CD8-positive, alpha-beta memory T cell (primary cell): ENCODE measurements at regions not wholly inside any gene's neighbourhood (a gene's known extent, or its start where the extent isn't known, plus 50 kb on each side); places are given as distances from the start of the nearest gene placed in this dataset.

ENCODE experiments used
- CTCF ChIA-PET: fragments of 350-600 bp; sonication (Branson Sonifier 250); formaldehyde crosslinking; loops from one replicate; lab custom pipeline; 2021; ENCODE audit warnings: antibody characterized with exemption; lab: Charles Lee
- POLR2A ChIA-PET: fragments of 350-600 bp; sonication (Branson Sonifier 250); formaldehyde crosslinking; loops from one replicate; lab custom pipeline; 2021; ENCODE audit warnings: antibody characterized with exemption; lab: Charles Lee
- DNase-seq, 5 donors: peaks; one replicate each; pipeline versions ENCODE4 v3.0.0 to v3.0.0-alpha.2; 2020 to 2022; ENCODE audit warnings: mixed read lengths in 1 of 5
- H3K27ac ChIP-seq: one replicate; pipeline ENCODE4 v1.7.0; 2013; ENCODE audit warnings: low read depth, mild to moderate bottlenecking, low read length, moderate library complexity
- H3K27me3 ChIP-seq: 2 replicates; pipeline ENCODE4 v1.7.0; 2013; ENCODE audit warnings: low read length, mild to moderate bottlenecking; ENCODE audit not compliant: insufficient read depth, poor library complexity, severe bottlenecking
- H3K36me3 ChIP-seq: 2 replicates; pipeline ENCODE4 v1.7.0; 2013; ENCODE audit warnings: mild to moderate bottlenecking, low read length, moderate library complexity; ENCODE audit not compliant: insufficient read depth
- H3K4me1 ChIP-seq: 2 replicates; pipeline ENCODE4 v1.7.0; 2013; ENCODE audit warnings: mild to moderate bottlenecking, low read length, moderate library complexity; ENCODE audit not compliant: insufficient read depth
- H3K4me3 ChIP-seq: 2 replicates; pipeline ENCODE4 v1.7.0; 2013; ENCODE audit warnings: mild to moderate bottlenecking, low read length
- H3K9me3 ChIP-seq: 2 replicates; pipeline ENCODE4 v1.7.0; 2013; ENCODE audit warnings: mild to moderate bottlenecking, low read length
- H3K27ac Mint-ChIP-seq, 8 donors: one replicate each; pipeline ENCODE4 v1.8.0; 2020 to 2021; ENCODE audit warnings: mixed read lengths in 8 of 8, mild to moderate bottlenecking in 6 of 8, inconsistent platforms in 3 of 8, moderate library complexity in 3 of 8
- H3K27me3 Mint-ChIP-seq, 2 donors: one replicate each; pipeline ENCODE4 v1.8.0; 2020 to 2021; ENCODE audit warnings: mixed read lengths in 2 of 2, mild to moderate bottlenecking in 1 of 2, moderate library complexity in 1 of 2
- H3K36me3 Mint-ChIP-seq, 3 donors: one replicate each; pipeline ENCODE4 v1.8.0; 2020 to 2021; ENCODE audit warnings: mixed read lengths in 3 of 3, inconsistent platforms in 1 of 3, mild to moderate bottlenecking in 1 of 3
- H3K4me1 Mint-ChIP-seq, 3 donors: one replicate each; pipeline ENCODE4 v1.8.0; 2020 to 2021; ENCODE audit warnings: mixed read lengths in 3 of 3, inconsistent platforms in 1 of 3, mild to moderate bottlenecking in 1 of 3
- H3K4me3 Mint-ChIP-seq, 7 donors: one replicate each; pipeline ENCODE4 v1.8.0; 2020 to 2021; ENCODE audit warnings: mixed read lengths in 7 of 7, mild to moderate bottlenecking in 6 of 7, moderate library complexity in 4 of 7, inconsistent platforms in 2 of 7
- H3K9me3 Mint-ChIP-seq, 5 donors: one replicate each; pipeline ENCODE4 v1.8.0; 2020 to 2022; ENCODE audit warnings: mixed read lengths in 5 of 5, mild to moderate bottlenecking in 3 of 5, moderate library complexity in 2 of 5, inconsistent platforms in 1 of 5

GRCh38 chr15:36271048-36271447 lies 308.4 kb upstream of the CDIN1 start:
- no peak for DNase-seq
- Mint-ChIP-seq H3K9me3 (peaks cover 0 to 3% (median 2%) of the 10 kb centered on the region in 5 donors), H3K27ac (no peak overlapping the region), H3K36me3 (no peaks in the 10 kb centered on the region), H3K4me3 (no peak overlapping the region), H3K27me3 (no peaks in the 10 kb centered on the region), H3K4me1 (no peaks in the 10 kb centered on the region)
- Histone ChIP-seq H3K27me3 (no peaks in the 10 kb centered on the region), H3K27ac (no peak overlapping the region), H3K4me1 (no peaks in the 10 kb centered on the region), H3K36me3 (no peaks in the 10 kb centered on the region), H3K4me3 (no peak overlapping the region), H3K9me3 (no peaks in the 10 kb centered on the region)
- CTCF ChIA-PET = no interaction called here
- POLR2A ChIA-PET = no interaction called here

DNA sequence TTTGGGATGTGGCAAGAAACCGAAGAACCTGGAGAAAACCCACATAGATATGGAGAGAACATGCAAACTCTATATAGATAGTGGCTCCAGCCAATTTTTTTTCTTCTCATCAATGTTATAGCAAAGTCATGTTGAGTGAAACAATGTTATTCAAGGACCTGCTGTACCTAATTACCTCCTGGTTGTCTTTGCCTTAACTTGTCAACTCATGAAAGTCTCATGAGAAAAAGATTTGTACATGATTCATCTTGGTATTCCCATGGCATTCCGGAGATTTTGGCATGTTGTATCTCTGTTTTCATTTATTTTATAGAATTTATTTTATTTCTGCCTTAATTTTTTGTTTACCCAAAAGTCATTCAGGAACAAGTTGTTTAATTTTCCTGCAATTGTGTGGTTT lies 303.8 kb upstream of the CDIN1 start:
- Mint-ChIP-seq H3K9me3 (peaks cover 4 to 16% (median 12%) of the 10 kb centered on the region in 5 donors), H3K4me1 (no peaks in the 10 kb centered on the region), H3K4me3 (no peak overlapping the region), H3K27me3 (no peaks in the 10 kb centered on the region), H3K27ac (no peak overlapping the region), H3K36me3 (no peaks in the 10 kb centered on the region)
- Histone ChIP-seq H3K4me3 (no peak overlapping the region), H3K4me1 (no peaks in the 10 kb centered on the region), H3K9me3 (no peaks in the 10 kb centered on the region), H3K27ac (no peak overlapping the region), H3K36me3 (no peaks in the 10 kb centered on the region), H3K27me3 (no peaks in the 10 kb centered on the region)
- CTCF ChIA-PET = no interaction called here
- no peak for DNase-seq
- POLR2A ChIA-PET = no interaction called here

GRCh38 chr15:36278219-36278618 lies 301.2 kb upstream of the CDIN1 start:
- Histone ChIP-seq H3K4me3 (no peak overlapping the region), H3K27ac (no peak overlapping the region), H3K9me3 (no peaks in the 10 kb centered on the region), H3K36me3 (no peaks in the 10 kb centered on the region), H3K4me1 (no peaks in the 10 kb centered on the region), H3K27me3 (no peaks in the 10 kb centered on the region)
- H3K4me1 Mint-ChIP-seq = no peaks in the 10 kb centered on the region
- ChIA-PET CTCF (no interaction called here), POLR2A (no interaction called here)
- H3K27ac Mint-ChIP-seq = no peak overlapping the region
- no peaks in the 10 kb centered on the region for H3K27me3 Mint-ChIP-seq
- H3K9me3 Mint-ChIP-seq = peaks cover 4 to 24% (median 13%) of the 10 kb centered on the region in 5 donors
- no peaks in the 10 kb centered on the region for H3K36me3 Mint-ChIP-seq
- H3K4me3 Mint-ChIP-seq = no peak overlapping the region
- DNase-seq = no peak

- H3K4me3 Mint-ChIP-seq = no peak overlapping the region
- H3K4me1 Mint-ChIP-seq = no peaks in the 10 kb centered on the region
- no peaks in the 10 kb centered on the region for H3K27me3 ChIP-seq
- no peak overlapping the region for H3K27ac ChIP-seq
- H3K9me3 ChIP-seq = no peaks in the 10 kb centered on the region
- no peaks in the 10 kb centered on the region for H3K4me1 ChIP-seq
- no peak for DNase-seq
- ChIA-PET CTCF (no interaction called here), POLR2A (no interaction called here)
- H3K27ac Mint-ChIP-seq = no peak overlapping the region
- H3K4me3 ChIP-seq = no peak overlapping the region
- H3K36me3 Mint-ChIP-seq = no peaks in the 10 kb centered on the region
- H3K27me3 Mint-ChIP-seq = no peaks in the 10 kb centered on the region
- no peaks in the 10 kb centered on the region for H3K36me3 ChIP-seq
- H3K9me3 Mint-ChIP-seq = peaks cover 4 to 10% (median 7%) of the 10 kb centered on the region in 5 donors
These were observed 296.6 kb upstream of the CDIN1 start for GRCh38 chr15:36282821-36283220.

- Histone ChIP-seq H3K27ac (no peak overlapping the region), H3K27me3 (no peaks in the 10 kb centered on the region), H3K36me3 (no peaks in the 10 kb centered on the region), H3K4me3 (no peak overlapping the region), H3K4me1 (no peaks in the 10 kb centered on the region), H3K9me3 (no peaks in the 10 kb centered on the region)
- ChIA-PET POLR2A (no interaction called here), CTCF (no interaction called here)
- H3K4me1 Mint-ChIP-seq = no peaks in the 10 kb centered on the region
- no peaks in the 10 kb centered on the region for H3K27me3 Mint-ChIP-seq
- H3K9me3 Mint-ChIP-seq = peaks cover 0 to 7% (median 3%) of the 10 kb centered on the region in 5 donors
- DNase-seq = no peak
- H3K4me3 Mint-ChIP-seq = no peak overlapping the region
- H3K27ac Mint-ChIP-seq = no peak overlapping the region
- no peaks in the 10 kb centered on the region for H3K36me3 Mint-ChIP-seq
These were observed 294.5 kb upstream of the CDIN1 start for GRCh38 chr15:36284911-36285310.

DNA sequence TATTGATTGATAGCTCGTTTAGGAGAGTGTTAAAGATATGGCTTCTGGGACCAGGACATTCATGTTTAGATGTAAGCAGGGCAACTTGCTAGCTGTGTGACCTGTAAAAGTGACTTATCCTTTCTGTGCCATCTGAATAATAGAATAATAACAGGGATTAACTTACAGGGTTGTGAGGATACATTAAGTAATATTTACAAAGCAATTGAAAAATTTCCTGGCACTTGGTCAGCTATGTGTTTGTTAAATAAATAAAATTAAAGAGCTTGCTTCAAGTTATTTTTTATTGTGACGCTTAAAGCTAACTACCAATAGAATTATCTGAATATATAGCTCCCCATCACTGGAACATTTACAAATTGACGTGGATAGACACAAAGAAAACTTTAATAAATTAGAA lies 287.9 kb upstream of the CDIN1 start:
- Histone ChIP-seq H3K9me3 (no peaks in the 10 kb centered on the region), H3K4me3 (no peak overlapping the region), H3K27ac (no peak overlapping the region), H3K27me3 (no peaks in the 10 kb centered on the region), H3K36me3 (no peaks in the 10 kb centered on the region), H3K4me1 (no peaks in the 10 kb centered on the region)
- peaks cover 0 to 1% of the 10 kb centered on the region in 2 donors for H3K27me3 Mint-ChIP-seq
- CTCF ChIA-PET = no interaction called here
- no peaks in the 10 kb centered on the region for H3K36me3 Mint-ChIP-seq
- H3K4me1 Mint-ChIP-seq = no peaks in the 10 kb centered on the region
- no peak overlapping the region for H3K27ac Mint-ChIP-seq
- H3K4me3 Mint-ChIP-seq = no peak overlapping the region
- peaks cover 0 to 4% (median 2%) of the 10 kb centered on the region in 5 donors for H3K9me3 Mint-ChIP-seq
- POLR2A ChIA-PET = no interaction called here
- DNase-seq = no peak

- Mint-ChIP-seq H3K36me3 (no peaks in the 10 kb centered on the region), H3K27me3 (peaks cover 0 to 1% of the 10 kb centered on the region in 2 donors), H3K27ac (no peak overlapping the region), H3K9me3 (peaks cover 0 to 4% (median 0%) of the 10 kb centered on the region in 5 donors), H3K4me3 (no peak overlapping the region), H3K4me1 (no peaks in the 10 kb centered on the region)
- Histone ChIP-seq H3K4me1 (no peaks in the 10 kb centered on the region), H3K27ac (no peak overlapping the region), H3K36me3 (no peaks in the 10 kb centered on the region), H3K27me3 (no peaks in the 10 kb centered on the region), H3K4me3 (no peak overlapping the region), H3K9me3 (no peaks in the 10 kb centered on the region)
- CTCF ChIA-PET = no interaction called here
- no peak for DNase-seq
- POLR2A ChIA-PET = no interaction called here
These were observed 285.1 kb upstream of the CDIN1 start for GRCh38 chr15:36294359-36294758.

DNA sequence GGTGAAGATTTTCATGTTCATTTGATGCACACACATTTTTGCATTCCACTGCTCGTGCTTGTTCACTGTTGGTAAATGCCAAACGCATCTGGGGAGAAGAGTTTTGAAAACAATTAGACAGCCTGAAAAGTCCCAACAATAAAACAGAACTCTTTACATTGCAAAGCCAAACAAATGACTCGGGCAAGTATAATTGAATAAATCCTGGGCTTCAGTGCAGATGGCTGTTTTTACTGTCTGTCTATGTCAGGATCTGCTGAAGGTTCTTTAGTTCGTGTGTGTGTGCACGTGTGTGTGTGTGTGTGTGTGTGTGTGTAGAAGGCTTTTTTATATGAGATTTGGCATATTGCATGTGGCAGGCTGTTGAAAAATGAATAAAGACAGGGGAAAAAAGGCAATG lies 277.5 kb upstream of the CDIN1 start:
- Mint-ChIP-seq H3K27ac (no peak overlapping the region), H3K4me3 (no peak overlapping the region), H3K36me3 (no peaks in the 10 kb centered on the region), H3K9me3 (peaks cover 0 to 3% (median 2%) of the 10 kb centered on the region in 5 donors), H3K27me3 (no peaks in the 10 kb centered on the region), H3K4me1 (no peaks in the 10 kb centered on the region)
- ChIA-PET POLR2A (no interaction called here), CTCF (no interaction called here)
- H3K9me3 ChIP-seq = no peaks in the 10 kb centered on the region
- H3K27me3 ChIP-seq = no peaks in the 10 kb centered on the region
- H3K27ac ChIP-seq = no peak overlapping the region
- H3K4me3 ChIP-seq = no peak overlapping the region
- H3K36me3 ChIP-seq = no peaks in the 10 kb centered on the region
- no peak for DNase-seq
- H3K4me1 ChIP-seq = no peaks in the 10 kb centered on the region

GRCh38 chr15:36313021-36313420 lies 266.4 kb upstream of the CDIN1 start:
- Mint-ChIP-seq H3K9me3 (peaks cover 0 to 5% (median 2%) of the 10 kb centered on the region in 5 donors), H3K36me3 (no peaks in the 10 kb centered on the region), H3K27ac (no peak overlapping the region), H3K27me3 (peaks cover 0 to 3% of the 10 kb centered on the region in 2 donors), H3K4me1 (no peaks in the 10 kb centered on the region), H3K4me3 (no peak overlapping the region)
- Histone ChIP-seq H3K4me1 (no peaks in the 10 kb centered on the region), H3K27ac (no peak overlapping the region), H3K36me3 (no peaks in the 10 kb centered on the region), H3K9me3 (no peaks in the 10 kb centered on the region), H3K27me3 (no peaks in the 10 kb centered on the region), H3K4me3 (no peak overlapping the region)
- no peak for DNase-seq
- ChIA-PET POLR2A (no interaction called here), CTCF (no interaction called here)
